SK-N-SH (cell line): ENCODE measurements at regions not wholly inside any gene's neighbourhood (a gene's known extent, or its start where the extent isn't known, plus 50 kb on each side); places are given as distances from the start of the nearest gene placed in this dataset.
"Not testable (repeated sequence)": the region's sequence is repeated elsewhere in the genome, so short reads cannot be mapped to it uniquely, and the experiment has no call there.

Experiments used
- CTCF ChIA-PET: fragments of 300-600, 350-600 bp; formaldehyde crosslinking; extraction: SDS; loops from one replicate; lab custom pipeline; 2021; lab: Yijun Ruan, JAX
- POLR2A ChIA-PET: fragments of 350-600 bp; sonication (Branson Sonifier 250); formaldehyde crosslinking; extraction: SDS; loops from one replicate; lab custom pipeline; 2020; ENCODE audit warnings: antibody characterized with exemption, inconsistent platforms; lab: Yijun Ruan, JAX
- DNase-seq: peaks from one replicate; pipeline ENCODE4 v3.0.0; 2012
- H2AFZ ChIP-seq: fragments of 200-600 bp; sonication (generic); 2 replicates; pipeline ENCODE4 v1.8.1; 2016; ENCODE audit warnings: antibody characterized with exemption, mild to moderate bottlenecking, low read depth
- H3F3A ChIP-seq: fragments of 200-600 bp; sonication (generic); replicated peaks from 2 replicates; pipeline ENCODE3; 2016; ENCODE audit warnings: antibody characterized with exemption, mild to moderate bottlenecking; ENCODE audit not compliant: insufficient read depth
- H3K27ac ChIP-seq, 2 experiments: fragments of 200-500 bp in 1 of 2; fragments of 200-600 bp in 1 of 2; sonication (Bioruptor generic) in 1 of 2; sonication (generic), shearing (Covaris generic) in 1 of 2; 2 replicates each; pipeline versions ENCODE4 v1.5.1 to v1.6.1; 2014 to 2016; ENCODE audit warnings: low read depth in 2 of 2, inconsistent platforms in 1 of 2, low read length in 1 of 2, mild to moderate bottlenecking in 1 of 2, mixed read lengths in 1 of 2
- H3K27me3 ChIP-seq: fragments of 200-600 bp; sonication (generic), shearing (Covaris generic); 2 replicates; pipeline ENCODE4 v1.6.1; 2016; ENCODE audit warnings: mixed run types; ENCODE audit not compliant: insufficient read depth
- H3K36me3 ChIP-seq, 2 experiments: fragments of 200-500 bp in 1 of 2; fragments of 200-600 bp in 1 of 2; sonication (Bioruptor generic) in 1 of 2; sonication (generic) in 1 of 2; replicated peaks in 1 of 2; 2 replicates each; pipeline versions ENCODE3 to v1.5.1; 2014 to 2016; ENCODE audit warnings: low read length in 1 of 2, mild to moderate bottlenecking in 1 of 2; ENCODE audit not compliant: insufficient read depth in 2 of 2, control insufficient read depth in 1 of 2
- H3K4me1 ChIP-seq, 2 experiments: fragments of 200-500 bp in 1 of 2; fragments of 200-600 bp in 1 of 2; sonication (Bioruptor generic) in 1 of 2; sonication (generic), shearing (Covaris generic) in 1 of 2; 2 replicates each; pipeline versions ENCODE4 v1.5.1 to v1.6.1; 2014 to 2016; ENCODE audit warnings: low read depth in 1 of 2, low read length in 1 of 2, mixed run types in 1 of 2; ENCODE audit not compliant: insufficient read depth in 2 of 2, control insufficient read depth in 1 of 2
- H3K4me2 ChIP-seq: fragments of 200-600 bp; sonication (generic), shearing (Covaris generic); 2 replicates; pipeline ENCODE4 v1.6.1; 2017; ENCODE audit warnings: mixed run types
- H3K4me3 ChIP-seq, 2 experiments: fragments of 200-500 bp in 1 of 2; fragments of 200-600 bp in 1 of 2; sonication (Bioruptor generic) in 1 of 2; sonication (generic), shearing (Covaris generic) in 1 of 2; 2 replicates each; pipeline versions ENCODE4 v1.5.1 to v1.8.1; 2014 to 2016; ENCODE audit warnings: low read depth in 2 of 2, inconsistent platforms in 1 of 2, low read length in 1 of 2, mild to moderate bottlenecking in 1 of 2, mixed read lengths in 1 of 2, moderate library complexity in 1 of 2
- H3K79me2 ChIP-seq: fragments of 200-600 bp; sonication (generic); 2 replicates; pipeline ENCODE4 v1.8.1; 2017; ENCODE audit warnings: mild to moderate bottlenecking; ENCODE audit not compliant: insufficient read depth
- H3K9ac ChIP-seq: fragments of 200-600 bp; sonication (generic); 2 replicates; pipeline ENCODE4 v1.6.1; 2017; ENCODE audit warnings: mixed run types
- H3K9me2 ChIP-seq: fragments of 200-600 bp; sonication (generic); 2 replicates; pipeline ENCODE4 v1.6.1; 2017; ENCODE audit warnings: mixed run types
- H3K9me3 ChIP-seq: fragments of 200-600 bp; sonication (generic); 2 replicates; pipeline ENCODE4 v1.6.1; 2017; ENCODE audit warnings: mixed run types, mild to moderate bottlenecking, moderate library complexity
- H4K20me1 ChIP-seq: fragments of 200-600 bp; sonication (generic); 2 replicates; pipeline ENCODE4 v1.6.1; 2017; ENCODE audit warnings: mild to moderate bottlenecking, mixed run types; ENCODE audit not compliant: insufficient read depth
- EZH2phosphoT487 ChIP-seq: fragments of 200-600 bp; sonication (generic); IDR thresholded peaks from 2 replicates; pipeline ENCODE4 v1.6.1; 2017; ENCODE audit warnings: low read depth, mixed run types, mild to moderate bottlenecking, antibody characterized with exemption, moderate library complexity, borderline replicate concordance
- FOXJ3 ChIP-seq: sonication (generic); formaldehyde crosslinking; IDR thresholded peaks from 2 replicates; pipeline ENCODE4 v1.5.1; 2020; ENCODE audit warnings: mild to moderate bottlenecking, missing genetic modification reagents
- FOXM1 ChIP-seq: IDR thresholded peaks from 2 replicates; pipeline ENCODE4 v1.4.0; 2012; ENCODE audit warnings: low read depth, mild to moderate bottlenecking
- MEF2A ChIP-seq: IDR thresholded peaks from 2 replicates; pipeline ENCODE4 v1.4.0; 2012; ENCODE audit warnings: low read depth, borderline replicate concordance
- MXI1 ChIP-seq: IDR thresholded peaks from 2 replicates; pipeline ENCODE4 v1.6.1; 2012; ENCODE audit warnings: mild to moderate bottlenecking, low read depth, low read length, improper control_type of control experiment
- NFIC ChIP-seq: IDR thresholded peaks from 2 replicates; pipeline ENCODE4 v1.4.0; 2012; ENCODE audit warnings: borderline replicate concordance
- NRF1 ChIP-seq: IDR thresholded peaks from 2 replicates; pipeline ENCODE4 v1.6.1; 2012; ENCODE audit warnings: low read depth, mild to moderate bottlenecking, low read length
- POLR2AphosphoS5 ChIP-seq: IDR thresholded peaks from 2 replicates; pipeline ENCODE4 v1.6.1; 2012; ENCODE audit warnings: low read depth, low read length
- RXRA ChIP-seq: IDR thresholded peaks from 2 replicates; pipeline ENCODE4 v1.4.0; 2012; ENCODE audit warnings: low read depth, mild to moderate bottlenecking, borderline replicate concordance
- SIN3A ChIP-seq: IDR thresholded peaks from 2 replicates; pipeline ENCODE4 v1.6.1; 2012; ENCODE audit warnings: low read depth, mild to moderate bottlenecking, low read length, moderate library complexity, borderline replicate concordance
- USF2 ChIP-seq: fragments of 150-350 bp; IDR thresholded peaks from 2 replicates; pipeline ENCODE4 v1.6.1; 2017; ENCODE audit warnings: antibody characterized with exemption, low read length, low read depth, borderline replicate concordance
- WGBS: methylation state at CpG from one replicate; pipeline ENCODE4 v1.1.6; 2017; ENCODE audit warnings: low lambda C conversion rate; 5-methylcytosine and 5-hydroxymethylcytosine counted together

- H3K9ac ChIP-seq, H3K9me3 ChIP-seq, H3K4me3 ChIP-seq, H3K79me2 ChIP-seq, H2AFZ ChIP-seq, H3K36me3 ChIP-seq, H3K9me2 ChIP-seq, DNase-seq, H4K20me1 ChIP-seq, H3K4me2 ChIP-seq, CTCF ChIA-PET, H3K4me1 ChIP-seq, H3F3A ChIP-seq, H3K27ac ChIP-seq, POLR2A ChIA-PET, H3K27me3 ChIP-seq: not testable (repeated sequence)
- 80% methylated on average over 1 of the region's 29 CpGs for WGBS
Measured at GRCh38 chr10:120798276-120798675, 52.9 kb upstream of the WDR11 start.

GRCh38 chr10:120799849-120800248, 51.3 kb upstream of the WDR11 start:
- no peak for TF ChIP-seq NRF1
- no peak for TF ChIP-seq MXI1
- TF ChIP-seq EZH2phosphoT487, result no peak
- TF ChIP-seq, all 33 proteins: peak for 0
- H3K4me3 ChIP-seq, result no peak overlapping the region
- no peaks in the 10 kb centered on the region for H3K9me3 ChIP-seq
- POLR2A ChIA-PET, result no interaction called here
- H3K4me1 ChIP-seq, result no peaks in the 10 kb centered on the region
- no peak overlapping the region for H3K27ac ChIP-seq
- H3K79me2 ChIP-seq, result no peaks in the 10 kb centered on the region
- no peak overlapping the region for H2AFZ ChIP-seq
- DNase-seq, result no peak
- CTCF ChIA-PET, result no interaction called here
- H3K9ac ChIP-seq, result no peak overlapping the region
- no peaks in the 10 kb centered on the region for H3K36me3 ChIP-seq
- no peaks in the 10 kb centered on the region for H3K27me3 ChIP-seq
- WGBS, result 25% methylated on average over 2 of the region's 2 CpGs
- peaks cover 5% of the 10 kb centered on the region for H3F3A ChIP-seq
- no peak overlapping the region for H3K4me2 ChIP-seq
- no peaks in the 10 kb centered on the region; the same call in 1 of the 2 replicates for H3K9me2 ChIP-seq
- H4K20me1 ChIP-seq, result no peaks in the 10 kb centered on the region

- CTCF ChIA-PET, result no interaction called here
- peaks cover 5% of the 10 kb centered on the region for H3F3A ChIP-seq
Measured at GRCh38 chr10:120800528-120801323, 50.4 kb upstream of the WDR11 start.

More at GRCh38 chr10:120800528-120801323, 50.4 kb upstream of the WDR11 start:
- H3K27ac ChIP-seq, result no peak overlapping the region
- POLR2A ChIA-PET, result no interaction called here
- no peak overlapping the region for H2AFZ ChIP-seq
- no peaks in the 10 kb centered on the region for H3K4me1 ChIP-seq
- H3K27me3 ChIP-seq, result no peaks in the 10 kb centered on the region
- H3K36me3 ChIP-seq, result no peaks in the 10 kb centered on the region
- no peak overlapping the region for H3K9ac ChIP-seq
- no peaks in the 10 kb centered on the region for H4K20me1 ChIP-seq
- H3K79me2 ChIP-seq, result no peaks in the 10 kb centered on the region
- H3K9me3 ChIP-seq, result no peaks in the 10 kb centered on the region
- 43% methylated on average over 3 of the region's 3 CpGs for WGBS
- no peaks in the 10 kb centered on the region; the same call in 1 of the 2 replicates for H3K9me2 ChIP-seq
- no peak overlapping the region for H3K4me2 ChIP-seq
- H3K4me3 ChIP-seq, result no peak overlapping the region
- DNase-seq, result no peak
- TF ChIP-seq NFIC (no peak), RXRA (no peak), SIN3A (no peak), POLR2AphosphoS5 (no peak), FOXJ3 (CRISPR knock-in tag) (no peak), NRF1 (no peak), MEF2A (no peak), USF2 (no peak), FOXM1 (no peak), EZH2phosphoT487 (no peak)
- TF ChIP-seq, all 33 proteins: peak for 0
